HG03095 (cell line): ENCODE measurements at regions not wholly inside any gene's neighbourhood (a gene's known extent, or its start where the extent isn't known, plus 50 kb on each side); places are given as distances from the start of the nearest gene placed in this dataset.
"Not testable (repeated sequence)": the region's sequence is repeated elsewhere in the genome, so short reads cannot be mapped to it uniquely, and the experiment has no call there.

Experiments
- ATAC-seq: cut with Tn5 transposase; IDR thresholded peaks from one replicate; pipeline ENCODE4 v1.9.1; 2021; ENCODE audit warnings: moderate library complexity; ENCODE audit not compliant: unreplicated experiment

- no peak for ATAC-seq
Observed at GRCh38 chr16:63473725-63474124, 1437.5 kb upstream of the CDH8 start.

GRCh38 chr16:63467513-63467912 lies 1431.3 kb upstream of the CDH8 start:
- no peak for ATAC-seq

- no peak for ATAC-seq
Observed at GRCh38 chr16:63462316-63462715, 1426.1 kb upstream of the CDH8 start.

- ATAC-seq, result no peak
Observed at GRCh38 chr16:63461248-63461841, 1425.1 kb upstream of the CDH8 start.

GRCh38 chr16:63458846-63459245 lies 1422.6 kb upstream of the CDH8 start:
- no peak for ATAC-seq

- no peak for ATAC-seq
Observed at GRCh38 chr16:63457869-63458268, 1421.6 kb upstream of the CDH8 start.

GRCh38 chr16:63453261-63453660 lies 1417.0 kb upstream of the CDH8 start:
- no peak for ATAC-seq

- no peak for ATAC-seq
Observed at GRCh38 chr16:63447121-63447520, 1410.9 kb upstream of the CDH8 start.

- no peak for ATAC-seq
Observed at GRCh38 chr16:63442246-63442645, 1406.0 kb upstream of the CDH8 start.

- no peak for ATAC-seq
Observed at GRCh38 chr16:63426275-63426870, 1390.1 kb upstream of the CDH8 start.

GRCh38 chr16:63422715-63423114 lies 1386.5 kb upstream of the CDH8 start:
- no peak for ATAC-seq

- ATAC-seq, result no peak
Observed at GRCh38 chr16:63416712-63417111, 1380.5 kb upstream of the CDH8 start.

- ATAC-seq, result no peak
Observed at GRCh38 chr16:63415014-63415413, 1378.8 kb upstream of the CDH8 start.

- ATAC-seq, result no peak
Observed at GRCh38 chr16:63410594-63410993, 1374.4 kb upstream of the CDH8 start.

GRCh38 chr16:63403792-63404191 lies 1367.6 kb upstream of the CDH8 start:
- ATAC-seq, result no peak

- ATAC-seq, result not testable (repeated sequence)
Observed at GRCh38 chr16:63388277-63388676, 1352.0 kb upstream of the CDH8 start.

- ATAC-seq, result no peak
Observed at GRCh38 chr16:63385714-63386432, 1349.6 kb upstream of the CDH8 start.

- ATAC-seq, result no peak
Observed at GRCh38 chr16:63373744-63374143, 1337.5 kb upstream of the CDH8 start.

- ATAC-seq, result no peak
Observed at GRCh38 chr16:63372815-63373214, 1336.6 kb upstream of the CDH8 start.

- ATAC-seq, result no peak
Observed at GRCh38 chr16:63372283-63372682, 1336.0 kb upstream of the CDH8 start.

- no peak for ATAC-seq
Observed at GRCh38 chr16:63365649-63366304, 1329.5 kb upstream of the CDH8 start.

GRCh38 chr16:63363738-63364137 lies 1327.5 kb upstream of the CDH8 start:
- ATAC-seq, result no peak
